ENCODE measurements at regions not wholly inside any gene's neighbourhood (a gene's known extent, or its start where the extent isn't known, plus 50 kb on each side); places are given as distances from the start of the nearest gene placed in this dataset.
"Not testable (repeated sequence)": the region's sequence is repeated elsewhere in the genome, so short reads cannot be mapped to it uniquely, and the experiment has no call there.

GRCh38 chr11:93065074-93065674 is 95.7 kb downstream of the MTNR1B start:
- POLR2A ChIA-PET; H3K27ac Mint-ChIP-seq; H3K36me3 Mint-ChIP-seq (ENCODE audit: low read depth); H3K4me1 Mint-ChIP-seq (ENCODE audit: low read depth); ATAC-seq; H3K4me3 Mint-ChIP-seq; intact Hi-C loops (cut with micrococcal nuclease); H3K9me3 Mint-ChIP-seq: not testable (repeated sequence)
- TF ChIP-seq CTCF (IDR thresholded peaks at IDR 0.05): peak; percentile 11
- DNase-seq: peak; percentile 33
- CTCF ChIA-PET: interaction anchor here (1.5 kb wide), 1 partner anchor 10 kb away, joined by 6 read pairs; no protein-coding TSS in a partner anchor
- peaks cover 21% of the 10 kb centered on the region for H3K27me3 Mint-ChIP-seq

- intact Hi-C loops (cut with micrococcal nuclease): no loop called here
- TF ChIP-seq CTCF (IDR thresholded peaks at IDR 0.05): no peak
- no peak for ATAC-seq
- no peak overlapping the region for H3K27ac Mint-ChIP-seq
- ChIA-PET POLR2A (no interaction called here), CTCF (no interaction called here)
- no peak for DNase-seq
- H3K9me3 Mint-ChIP-seq: no peaks in the 10 kb centered on the region
- H3K36me3 Mint-ChIP-seq (ENCODE audit: low read depth): no peaks in the 10 kb centered on the region
- H3K27me3 Mint-ChIP-seq: peaks cover 21% of the 10 kb centered on the region
- no peaks in the 10 kb centered on the region for H3K4me1 Mint-ChIP-seq (ENCODE audit: low read depth)
- H3K4me3 Mint-ChIP-seq: no peak overlapping the region
Measured at GRCh38 chr11:93067881-93068390, 98.5 kb downstream of the MTNR1B start.

- intact Hi-C loops (cut with micrococcal nuclease): no loop called here
- H3K4me3 Mint-ChIP-seq: no peak overlapping the region
- no peak for ATAC-seq
- POLR2A ChIA-PET: no interaction called here
- CTCF ChIA-PET: no interaction called here
- DNase-seq: no peak
- H3K4me1 Mint-ChIP-seq (ENCODE audit: low read depth): no peaks in the 10 kb centered on the region
- no peak for TF ChIP-seq CTCF (IDR thresholded peaks at IDR 0.05)
- peaks cover 8% of the 10 kb centered on the region for H3K27me3 Mint-ChIP-seq
- H3K36me3 Mint-ChIP-seq (ENCODE audit: low read depth): no peaks in the 10 kb centered on the region
- H3K9me3 Mint-ChIP-seq: no peaks in the 10 kb centered on the region
- H3K27ac Mint-ChIP-seq: no peak overlapping the region
Measured at GRCh38 chr11:93072229-93072914, 102.9 kb downstream of the MTNR1B start.

GRCh38 chr11:93073026-93073425 is 103.6 kb downstream of the MTNR1B start:
- Mint-ChIP-seq H3K27ac (no peak overlapping the region), H3K4me1 (ENCODE audit: low read depth) (no peaks in the 10 kb centered on the region), H3K27me3 (peaks cover 15% of the 10 kb centered on the region), H3K9me3 (no peaks in the 10 kb centered on the region), H3K36me3 (ENCODE audit: low read depth) (no peaks in the 10 kb centered on the region), H3K4me3 (no peak overlapping the region)
- POLR2A ChIA-PET: no interaction called here
- intact Hi-C loops (cut with micrococcal nuclease): no loop called here
- DNase-seq (no peak), ATAC-seq (no peak)
- CTCF ChIA-PET: no interaction called here
- TF ChIP-seq CTCF (IDR thresholded peaks at IDR 0.05): no peak

- no peaks in the 10 kb centered on the region for H3K9me3 Mint-ChIP-seq
- no peak for ATAC-seq
- CTCF ChIA-PET: no interaction called here
Measured at GRCh38 chr11:93073508-93074280, 104.2 kb downstream of the MTNR1B start.

More at GRCh38 chr11:93073508-93074280, 104.2 kb downstream of the MTNR1B start:
- POLR2A ChIA-PET: no interaction called here
- intact Hi-C loops (cut with micrococcal nuclease): no loop called here
- Mint-ChIP-seq H3K27ac (no peak overlapping the region), H3K4me1 (ENCODE audit: low read depth) (no peaks in the 10 kb centered on the region), H3K27me3 (peaks cover 14% of the 10 kb centered on the region), H3K4me3 (no peak overlapping the region), H3K36me3 (ENCODE audit: low read depth) (no peaks in the 10 kb centered on the region)
- no peak for DNase-seq
- no peak for TF ChIP-seq CTCF (IDR thresholded peaks at IDR 0.05)
